ENCODE measurements at regions not wholly inside any gene's neighbourhood (a gene's known extent, or its start where the extent isn't known, plus 50 kb on each side); places are given as distances from the start of the nearest gene placed in this dataset.

DNA sequence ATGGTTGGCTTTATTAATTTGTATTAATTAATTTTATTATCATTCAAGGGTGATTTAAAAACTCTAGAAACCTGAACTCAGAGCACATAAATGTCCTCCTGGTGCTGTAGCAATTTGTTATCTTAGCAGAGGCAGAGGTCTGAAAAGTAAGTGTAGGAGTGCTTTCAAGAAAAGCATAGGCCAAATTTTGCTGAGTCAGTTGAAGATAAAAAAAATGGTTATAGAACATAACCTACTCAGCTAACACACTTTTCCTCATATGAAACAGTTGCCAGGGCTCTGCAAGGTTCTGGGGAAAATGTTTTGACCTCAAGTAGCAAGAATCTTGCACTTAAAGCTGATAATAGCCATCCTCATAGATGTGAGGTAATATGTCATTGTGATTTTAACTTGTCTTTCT lies 53.5 kb upstream of the CHODL start:
- H3K27ac ChIP-seq (ENCODE audit: low read depth, low read length): no peak overlapping the region
- no peaks in the 10 kb centered on the region for H3K4me1 ChIP-seq (ENCODE audit: control insufficient read depth, insufficient read depth, low read length)
- no peaks in the 10 kb centered on the region for H3K36me3 ChIP-seq (ENCODE audit: control insufficient read depth, insufficient read depth, low read length)
- H3K9ac ChIP-seq (ENCODE audit: low read length): no peak overlapping the region
- H3K27me3 ChIP-seq (ENCODE audit: control insufficient read depth, insufficient read depth, low read length): no peaks in the 10 kb centered on the region
- H3K9me3 ChIP-seq (ENCODE audit: control insufficient read depth, insufficient read depth, low read depth, low read length): no peaks in the 10 kb centered on the region
- H3K4me3 ChIP-seq (ENCODE audit: low read depth, low read length): no peak overlapping the region

DNA sequence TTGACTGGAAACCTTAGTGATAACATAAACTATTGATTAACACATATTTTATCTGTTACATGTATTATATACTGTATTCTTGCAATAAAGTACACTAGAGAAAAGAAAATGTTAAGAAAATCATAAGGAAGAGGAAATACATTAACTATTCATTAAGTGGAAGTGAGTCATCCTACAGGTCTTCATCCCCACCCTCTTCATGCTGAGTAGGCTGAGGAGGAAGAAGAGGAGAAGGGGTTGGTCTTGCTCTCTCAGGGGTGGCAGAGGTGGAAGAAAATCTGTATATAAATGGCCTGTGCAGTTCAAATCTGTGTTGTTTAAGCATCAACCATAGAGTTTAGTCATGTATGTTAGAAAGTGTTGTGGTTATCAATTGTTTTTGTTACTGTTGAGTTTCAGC lies 66.1 kb upstream of the CHODL start:
- no peak overlapping the region for H3K4me3 ChIP-seq (ENCODE audit: low read depth, low read length)
- no peaks in the 10 kb centered on the region for H3K36me3 ChIP-seq (ENCODE audit: control insufficient read depth, insufficient read depth, low read length)

DNA sequence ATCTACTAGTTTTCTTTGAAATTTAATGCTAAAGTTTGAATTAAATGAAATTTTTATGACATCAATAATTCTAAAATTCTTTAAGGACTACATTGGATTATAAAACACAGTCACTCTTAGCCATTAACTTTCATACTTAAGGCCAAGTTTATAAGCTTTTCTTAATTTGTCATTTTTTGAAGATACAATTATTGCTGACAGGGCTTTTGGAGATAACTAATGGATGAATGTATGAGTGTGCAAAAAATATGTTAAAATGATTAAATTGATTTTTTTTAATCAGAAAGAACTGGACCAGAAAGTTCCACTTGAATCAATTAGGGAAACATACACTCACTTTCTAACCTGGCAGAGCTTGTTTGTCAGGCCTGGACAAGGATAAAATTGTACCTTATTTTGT lies 70.3 kb upstream of the CHODL start:
- H3K4me1 ChIP-seq (ENCODE audit: control insufficient read depth, insufficient read depth, low read length): no peaks in the 10 kb centered on the region
- no peak overlapping the region for H3K27ac ChIP-seq (ENCODE audit: low read depth, low read length)
- H3K36me3 ChIP-seq (ENCODE audit: control insufficient read depth, insufficient read depth, low read length): no peaks in the 10 kb centered on the region
- no peak overlapping the region for H3K4me3 ChIP-seq (ENCODE audit: low read depth, low read length)
- H3K27me3 ChIP-seq (ENCODE audit: control insufficient read depth, insufficient read depth, low read length): no peaks in the 10 kb centered on the region
- no peak overlapping the region for H3K9ac ChIP-seq (ENCODE audit: low read length)
- H3K9me3 ChIP-seq (ENCODE audit: control insufficient read depth, insufficient read depth, low read depth, low read length): no peaks in the 10 kb centered on the region

More for the DNA sequence above, 66.1 kb upstream of the CHODL start:
- no peak overlapping the region for H3K9ac ChIP-seq (ENCODE audit: low read length)
- H3K27ac ChIP-seq (ENCODE audit: low read depth, low read length): no peak overlapping the region
- no peaks in the 10 kb centered on the region for H3K4me1 ChIP-seq (ENCODE audit: control insufficient read depth, insufficient read depth, low read length)
- H3K9me3 ChIP-seq (ENCODE audit: control insufficient read depth, insufficient read depth, low read depth, low read length): no peaks in the 10 kb centered on the region
- H3K27me3 ChIP-seq (ENCODE audit: control insufficient read depth, insufficient read depth, low read length): no peaks in the 10 kb centered on the region

DNA sequence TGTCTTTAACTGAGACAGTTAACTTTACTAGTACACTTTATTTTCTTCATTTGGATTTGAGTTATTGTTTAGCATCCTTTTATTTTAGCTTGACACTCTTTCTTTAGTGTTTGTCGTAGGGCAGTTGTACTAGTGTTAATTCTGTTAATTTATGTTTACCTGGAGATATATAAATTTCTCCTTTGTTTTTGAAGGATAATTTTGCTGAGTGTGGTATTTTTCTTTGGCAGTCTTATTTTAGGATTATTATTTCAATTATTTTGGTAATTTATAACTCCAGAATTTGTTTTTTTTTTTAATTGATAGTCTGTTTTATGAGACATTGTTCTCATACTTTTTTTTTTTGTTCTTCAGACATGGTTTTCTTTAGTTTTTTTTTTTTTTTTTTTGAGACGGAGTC lies 73.8 kb upstream of the CHODL start:
- no peak overlapping the region for H3K27ac ChIP-seq (ENCODE audit: low read depth, low read length)

DNA sequence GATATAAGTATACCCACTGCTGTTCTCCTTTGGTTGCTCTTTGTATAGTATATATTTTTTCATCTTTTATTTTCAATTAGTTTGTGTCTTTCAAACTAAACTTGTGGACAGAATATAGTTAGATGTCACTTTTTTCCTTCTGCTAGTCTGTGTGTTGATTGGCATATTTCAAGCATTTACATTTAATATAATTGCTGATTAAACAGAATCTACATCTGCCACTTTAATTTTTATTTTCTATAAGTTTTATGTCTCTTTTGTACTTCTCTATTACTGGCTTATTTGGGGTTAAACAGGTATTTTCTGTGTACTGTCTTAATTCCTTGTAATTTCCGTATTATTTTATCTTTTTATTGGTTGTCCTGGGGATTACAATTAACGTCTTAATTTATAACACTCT lies 74.4 kb upstream of the CHODL start:
- no peaks in the 10 kb centered on the region for H3K9me3 ChIP-seq (ENCODE audit: control insufficient read depth, insufficient read depth, low read depth, low read length)
- no peak overlapping the region for H3K4me3 ChIP-seq (ENCODE audit: low read depth, low read length)
- no peaks in the 10 kb centered on the region for H3K4me1 ChIP-seq (ENCODE audit: control insufficient read depth, insufficient read depth, low read length)
- H3K27ac ChIP-seq (ENCODE audit: low read depth, low read length): no peak overlapping the region
- H3K27me3 ChIP-seq (ENCODE audit: control insufficient read depth, insufficient read depth, low read length): no peaks in the 10 kb centered on the region
- no peaks in the 10 kb centered on the region for H3K36me3 ChIP-seq (ENCODE audit: control insufficient read depth, insufficient read depth, low read length)
- no peak overlapping the region for H3K9ac ChIP-seq (ENCODE audit: low read length)

More for the DNA sequence above, 73.8 kb upstream of the CHODL start:
- H3K27me3 ChIP-seq (ENCODE audit: control insufficient read depth, insufficient read depth, low read length): no peaks in the 10 kb centered on the region
- no peaks in the 10 kb centered on the region for H3K36me3 ChIP-seq (ENCODE audit: control insufficient read depth, insufficient read depth, low read length)
- H3K9ac ChIP-seq (ENCODE audit: low read length): no peak overlapping the region
- no peaks in the 10 kb centered on the region for H3K9me3 ChIP-seq (ENCODE audit: control insufficient read depth, insufficient read depth, low read depth, low read length)
- no peak overlapping the region for H3K4me3 ChIP-seq (ENCODE audit: low read depth, low read length)
- no peaks in the 10 kb centered on the region for H3K4me1 ChIP-seq (ENCODE audit: control insufficient read depth, insufficient read depth, low read length)

DNA sequence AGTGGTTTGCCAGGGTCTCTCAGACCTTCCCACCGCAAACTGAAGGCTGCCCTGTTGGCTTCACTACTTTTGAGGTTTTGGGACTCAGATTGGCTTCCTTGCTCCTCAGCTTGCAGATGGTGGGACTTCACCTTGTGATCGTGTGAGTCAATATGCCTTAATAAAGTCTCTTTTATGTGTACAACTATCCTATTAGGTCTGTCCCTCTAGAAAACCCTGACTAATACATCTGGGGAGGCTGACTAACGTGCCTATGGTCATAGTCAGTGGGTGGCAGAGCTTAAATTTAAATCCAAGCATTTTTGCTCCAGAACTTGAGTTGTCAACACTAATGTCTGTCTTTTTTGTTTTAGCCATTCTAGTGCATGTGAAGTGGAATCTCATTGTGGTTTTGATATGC lies 76.5 kb upstream of the CHODL start:
- no peaks in the 10 kb centered on the region for H3K4me1 ChIP-seq (ENCODE audit: control insufficient read depth, insufficient read depth, low read length)

DNA sequence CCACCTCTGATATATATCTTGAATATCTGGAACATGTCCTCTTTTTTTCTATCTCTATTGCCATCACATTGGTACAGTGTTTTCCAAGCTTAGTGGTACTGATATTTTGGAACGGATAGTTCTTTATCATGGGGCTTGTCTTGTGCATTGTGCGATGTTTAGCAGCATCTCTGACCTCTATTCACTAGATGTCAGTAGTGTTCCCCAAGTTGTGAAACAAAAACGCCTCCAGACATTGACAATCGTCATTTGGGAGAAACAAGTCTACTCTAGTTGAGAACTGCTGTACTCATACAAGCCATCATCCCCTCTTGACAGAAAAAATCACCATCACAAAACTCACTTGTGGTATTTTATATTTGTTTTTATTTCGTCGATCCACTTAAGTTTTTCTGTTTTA lies 79.7 kb upstream of the CHODL start:
- H3K9me3 ChIP-seq (ENCODE audit: control insufficient read depth, insufficient read depth, low read depth, low read length): no peaks in the 10 kb centered on the region
- H3K4me3 ChIP-seq (ENCODE audit: low read depth, low read length): no peak overlapping the region
- no peak overlapping the region for H3K27ac ChIP-seq (ENCODE audit: low read depth, low read length)
- no peaks in the 10 kb centered on the region for H3K4me1 ChIP-seq (ENCODE audit: control insufficient read depth, insufficient read depth, low read length)
- no peaks in the 10 kb centered on the region for H3K27me3 ChIP-seq (ENCODE audit: control insufficient read depth, insufficient read depth, low read length)
- H3K36me3 ChIP-seq (ENCODE audit: control insufficient read depth, insufficient read depth, low read length): no peaks in the 10 kb centered on the region
- no peak overlapping the region for H3K9ac ChIP-seq (ENCODE audit: low read length)

More for the DNA sequence above, 76.5 kb upstream of the CHODL start:
- H3K4me3 ChIP-seq (ENCODE audit: low read depth, low read length): no peak overlapping the region
- H3K27ac ChIP-seq (ENCODE audit: low read depth, low read length): no peak overlapping the region
- no peak overlapping the region for H3K9ac ChIP-seq (ENCODE audit: low read length)
- no peaks in the 10 kb centered on the region for H3K9me3 ChIP-seq (ENCODE audit: control insufficient read depth, insufficient read depth, low read depth, low read length)
- no peaks in the 10 kb centered on the region for H3K27me3 ChIP-seq (ENCODE audit: control insufficient read depth, insufficient read depth, low read length)
- no peaks in the 10 kb centered on the region for H3K36me3 ChIP-seq (ENCODE audit: control insufficient read depth, insufficient read depth, low read length)

DNA sequence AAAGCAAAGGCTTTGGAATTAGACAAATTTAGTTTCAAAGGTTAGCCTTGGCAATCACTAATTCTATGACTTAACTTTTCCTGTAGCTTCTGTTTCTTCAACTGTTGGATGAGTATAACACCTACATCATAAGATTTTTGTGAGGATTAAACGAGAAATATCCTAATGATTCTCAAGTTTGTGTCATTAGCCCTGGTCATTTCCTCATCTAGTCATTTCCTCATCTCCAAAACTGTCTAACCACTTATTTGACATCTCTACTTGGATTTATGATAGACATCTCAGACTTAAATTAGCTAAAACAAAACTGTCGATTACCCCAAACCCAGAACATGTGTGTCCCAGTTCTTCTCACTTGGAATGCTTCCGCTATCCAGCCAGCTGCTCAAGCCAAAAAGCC lies 80.2 kb upstream of the CHODL start:
- Histone ChIP-seq H3K4me1 (ENCODE audit: control insufficient read depth, insufficient read depth, low read length) (no peaks in the 10 kb centered on the region), H3K9ac (ENCODE audit: low read length) (no peak overlapping the region), H3K4me3 (ENCODE audit: low read depth, low read length) (no peak overlapping the region), H3K36me3 (ENCODE audit: control insufficient read depth, insufficient read depth, low read length) (no peaks in the 10 kb centered on the region), H3K9me3 (ENCODE audit: control insufficient read depth, insufficient read depth, low read depth, low read length) (no peaks in the 10 kb centered on the region), H3K27ac (ENCODE audit: low read depth, low read length) (no peak overlapping the region), H3K27me3 (ENCODE audit: control insufficient read depth, insufficient read depth, low read length) (no peaks in the 10 kb centered on the region)

DNA sequence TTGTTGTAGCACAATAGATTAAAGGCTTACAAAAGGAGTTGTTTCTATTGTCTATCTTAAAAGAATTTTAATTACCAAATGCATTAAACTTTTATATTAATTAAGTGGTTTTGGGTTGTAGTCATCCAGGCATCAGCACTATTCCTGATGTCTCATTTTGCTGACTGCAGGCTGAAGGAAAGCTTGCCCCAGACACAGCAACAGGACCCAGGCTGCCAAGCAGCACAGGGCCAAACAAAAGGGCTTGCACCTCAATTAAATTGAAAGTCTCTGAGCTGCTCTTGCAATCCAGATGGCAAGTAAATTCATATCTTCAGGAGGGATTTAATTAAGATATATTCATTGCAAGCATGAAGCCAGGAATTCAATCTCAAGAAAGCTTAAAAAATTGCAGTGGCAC lies 80.7 kb upstream of the CHODL start:
- Histone ChIP-seq H3K4me1 (ENCODE audit: control insufficient read depth, insufficient read depth, low read length) (no peaks in the 10 kb centered on the region), H3K9me3 (ENCODE audit: control insufficient read depth, insufficient read depth, low read depth, low read length) (no peaks in the 10 kb centered on the region), H3K4me3 (ENCODE audit: low read depth, low read length) (no peak overlapping the region), H3K27me3 (ENCODE audit: control insufficient read depth, insufficient read depth, low read length) (no peaks in the 10 kb centered on the region), H3K36me3 (ENCODE audit: control insufficient read depth, insufficient read depth, low read length) (no peaks in the 10 kb centered on the region), H3K9ac (ENCODE audit: low read length) (no peak overlapping the region), H3K27ac (ENCODE audit: low read depth, low read length) (no peak overlapping the region)

DNA sequence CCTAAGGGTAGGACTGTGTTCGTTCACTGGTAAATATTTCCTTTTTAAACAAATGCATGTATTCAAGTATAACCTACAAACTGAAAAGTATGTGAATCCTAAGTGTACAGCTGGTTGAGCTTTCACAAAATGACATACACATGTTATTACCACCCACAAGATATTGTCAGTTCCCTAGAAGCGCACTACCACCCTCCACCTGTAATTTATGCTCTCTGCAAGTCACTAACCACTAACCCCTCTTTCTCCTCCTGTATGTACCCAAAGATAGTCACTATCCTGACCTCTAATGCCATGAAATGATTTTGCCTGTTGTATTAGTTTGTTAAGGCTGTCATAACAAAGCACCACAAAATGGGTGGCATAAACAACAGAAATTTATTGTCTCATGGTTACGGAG lies 82.8 kb upstream of the CHODL start:
- Histone ChIP-seq H3K4me3 (ENCODE audit: low read depth, low read length) (no peak overlapping the region), H3K4me1 (ENCODE audit: control insufficient read depth, insufficient read depth, low read length) (no peaks in the 10 kb centered on the region), H3K9me3 (ENCODE audit: control insufficient read depth, insufficient read depth, low read depth, low read length) (no peaks in the 10 kb centered on the region), H3K36me3 (ENCODE audit: control insufficient read depth, insufficient read depth, low read length) (no peaks in the 10 kb centered on the region), H3K27me3 (ENCODE audit: control insufficient read depth, insufficient read depth, low read length) (no peaks in the 10 kb centered on the region), H3K27ac (ENCODE audit: low read depth, low read length) (no peak overlapping the region), H3K9ac (ENCODE audit: low read length) (no peak overlapping the region)

DNA sequence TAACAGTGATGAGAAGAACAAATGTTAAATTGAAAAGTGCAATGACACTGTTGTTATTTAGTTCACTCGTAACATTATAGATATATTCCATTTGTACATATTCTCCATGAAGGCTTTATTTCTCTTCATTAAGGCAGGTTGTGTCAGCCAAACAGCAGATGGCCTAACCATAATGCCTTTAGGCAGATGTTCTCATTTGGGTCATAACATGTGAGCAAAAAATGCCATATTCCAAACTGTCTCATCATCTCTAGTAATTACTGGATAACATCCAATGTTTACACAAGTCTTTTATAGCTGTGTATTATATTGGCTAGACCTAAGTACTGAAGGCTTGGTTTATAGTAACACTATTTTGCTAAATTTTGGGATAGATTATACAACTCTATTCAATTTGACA lies 87.2 kb upstream of the CHODL start:
- Histone ChIP-seq H3K4me3 (ENCODE audit: low read depth, low read length) (no peak overlapping the region), H3K27me3 (ENCODE audit: control insufficient read depth, insufficient read depth, low read length) (no peaks in the 10 kb centered on the region), H3K9me3 (ENCODE audit: control insufficient read depth, insufficient read depth, low read depth, low read length) (0 out of 2 replicates have a peak, but pooled peaks cover 7% of the 10 kb centered on the region), H3K4me1 (ENCODE audit: control insufficient read depth, insufficient read depth, low read length) (peaks cover 13% of the 10 kb centered on the region), H3K27ac (ENCODE audit: low read depth, low read length) (no peak overlapping the region), H3K36me3 (ENCODE audit: control insufficient read depth, insufficient read depth, low read length) (no peaks in the 10 kb centered on the region), H3K9ac (ENCODE audit: low read length) (no peak overlapping the region)
